NCI-H446 treated with DMSO at 0.1 percent for 48 hours (cell line): ENCODE measurements at regions not wholly inside any gene's neighbourhood (a gene's known extent, or its start where the extent isn't known, plus 50 kb on each side); places are given as distances from the start of the nearest gene placed in this dataset.

ENCODE experiments used
- DNase-seq: peaks from one replicate; lab custom pipeline; 2025; lab: John Stamatoyannopoulos, UW

DNA sequence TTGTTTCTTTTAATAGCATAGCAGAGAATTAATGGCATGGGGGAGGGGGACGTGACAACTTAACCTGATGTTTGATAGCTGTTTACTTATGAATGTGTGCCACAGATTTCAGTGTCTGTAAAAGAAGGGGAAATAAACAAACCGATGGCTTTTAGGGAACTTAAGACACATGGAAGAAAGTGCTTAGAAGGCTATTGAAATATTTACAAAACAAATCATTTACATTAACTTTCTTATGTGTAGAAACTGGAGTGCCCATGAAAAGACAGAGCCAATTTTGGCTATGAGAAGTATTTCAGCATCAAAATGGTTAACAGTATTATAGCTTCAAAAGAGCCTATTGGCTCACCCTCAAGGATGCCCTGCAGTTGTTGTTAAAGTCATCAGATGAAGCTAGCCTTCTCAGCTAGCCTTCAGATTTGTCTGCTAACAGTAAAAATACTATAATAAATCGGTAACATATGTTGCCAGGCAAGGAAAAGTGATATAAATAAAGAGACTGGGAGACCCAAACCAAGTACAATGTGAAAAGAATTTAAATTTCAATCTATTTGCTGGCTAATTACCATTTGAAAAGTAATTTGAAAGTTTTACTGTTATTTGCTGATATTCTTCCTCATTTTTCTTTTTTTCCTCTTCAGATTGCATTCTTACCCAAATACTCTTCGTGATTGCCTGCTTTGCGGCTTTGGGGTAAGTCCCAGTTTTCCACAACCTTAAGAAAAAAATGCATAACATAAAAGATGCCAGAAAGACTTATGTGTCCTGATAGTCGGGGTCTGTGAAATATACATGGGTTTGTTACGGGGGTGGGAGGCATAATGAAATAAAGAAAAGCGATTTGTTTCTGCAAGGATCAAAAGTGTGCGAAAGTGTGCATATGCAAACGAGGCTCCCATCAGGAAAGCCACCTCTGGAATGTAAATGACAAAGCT lies 256.4 kb downstream of the MEIS1 start:
- no peak for DNase-seq

GRCh38 chr2:66692521-66693054 lies 257.7 kb downstream of the MEIS1 start:
- DNase-seq = no peak

DNA sequence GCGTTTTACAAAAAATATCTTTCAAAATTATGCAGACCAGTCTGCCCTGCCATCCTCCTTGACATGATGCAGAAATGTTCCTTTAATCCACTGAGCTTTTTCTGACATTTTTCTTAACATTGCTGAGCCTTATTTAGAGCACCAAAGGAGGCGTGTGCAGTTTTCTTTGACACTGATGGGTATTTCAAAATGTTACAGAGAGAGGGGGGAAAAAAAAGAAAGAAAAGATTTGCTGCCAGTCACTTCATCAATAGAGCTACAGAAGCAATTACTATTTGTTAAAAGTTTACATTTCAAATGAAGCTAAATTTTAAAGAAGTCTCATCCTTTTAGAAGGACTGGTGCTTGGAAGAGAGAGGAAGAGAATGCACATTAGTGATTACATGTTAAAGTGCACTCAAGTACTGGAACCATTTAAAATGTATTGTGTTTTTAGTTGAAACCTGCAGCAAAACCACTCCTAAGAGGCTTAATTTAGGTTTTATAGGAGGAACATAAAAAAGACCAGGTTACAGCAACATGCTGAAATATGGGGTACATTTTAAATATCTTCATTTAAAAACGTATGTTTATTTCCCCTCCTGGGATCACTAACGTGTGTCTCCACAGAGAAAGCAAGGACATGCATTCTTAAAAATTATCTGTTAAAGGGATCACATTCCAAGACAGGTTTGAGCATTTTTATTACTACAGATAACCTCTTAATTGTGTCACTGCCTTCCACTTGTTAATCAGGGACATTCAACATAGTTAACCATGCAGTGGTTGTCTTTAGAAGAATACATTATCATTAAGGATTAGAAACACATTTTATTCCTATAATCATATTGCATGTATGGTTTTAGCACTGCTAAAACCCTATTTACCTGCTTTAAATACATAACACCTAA lies 258.4 kb downstream of the MEIS1 start:
- DNase-seq = no peak

DNA sequence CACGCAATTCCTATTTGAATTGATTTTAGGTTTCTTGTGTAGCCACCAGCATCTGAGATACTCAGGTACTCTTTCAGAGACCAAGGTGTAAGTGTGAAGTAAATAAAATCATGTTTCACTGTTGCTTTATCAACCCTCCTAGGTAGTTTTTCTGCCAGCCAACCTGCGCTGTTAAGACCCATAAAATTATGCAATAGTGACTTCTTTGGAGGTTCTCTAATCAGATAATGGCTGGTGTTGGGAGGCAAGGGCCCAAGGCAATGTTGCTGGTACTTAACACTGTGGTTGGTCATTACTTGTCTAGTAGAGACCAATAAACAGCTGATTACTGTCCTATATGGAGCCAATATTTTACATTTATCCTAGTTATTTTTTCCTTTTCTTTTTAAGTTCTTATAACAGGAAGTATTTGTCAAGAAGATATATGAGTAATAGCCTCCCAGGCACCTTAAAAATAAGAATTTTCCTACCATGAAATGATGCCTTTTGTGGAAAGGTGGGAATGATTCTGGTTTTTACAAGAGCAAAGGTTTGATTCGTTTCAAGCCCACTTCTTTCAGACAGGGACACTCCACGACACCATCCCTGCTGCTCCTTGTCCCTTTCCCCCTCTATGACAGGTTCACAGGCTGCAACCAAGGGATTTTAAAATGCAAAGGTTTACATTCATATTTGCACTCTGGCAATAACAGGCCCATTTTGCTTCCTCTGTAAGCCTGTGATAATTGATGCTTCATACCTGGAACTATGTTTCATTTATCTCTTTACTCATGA lies 259.3 kb downstream of the MEIS1 start:
- DNase-seq = no peak

DNA sequence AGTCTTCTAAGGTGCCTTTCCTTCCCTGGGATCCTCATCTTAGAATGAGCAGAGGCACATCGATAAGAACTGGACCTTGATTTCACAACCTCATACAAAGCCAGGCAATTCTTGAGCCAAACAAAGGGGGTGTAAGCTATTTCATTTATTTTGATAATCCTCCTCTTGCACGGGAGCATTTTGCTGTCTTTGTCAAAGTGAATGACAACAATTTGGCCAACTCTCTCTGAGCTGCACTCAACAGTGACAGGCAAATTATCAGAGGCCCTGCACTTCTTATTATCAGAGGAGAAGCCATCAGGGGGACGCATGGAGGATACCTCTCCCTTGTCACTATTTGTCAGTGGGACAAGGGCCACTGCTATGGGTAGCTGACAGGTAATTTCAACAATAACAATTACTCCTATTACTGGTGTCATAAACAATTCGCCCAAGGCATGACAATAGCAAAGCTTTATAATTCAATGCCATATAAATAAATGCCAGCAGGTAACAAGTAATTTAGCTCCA lies 260.4 kb downstream of the MEIS1 start:
- DNase-seq = no peak

- no peak for DNase-seq
These were observed 261.4 kb downstream of the MEIS1 start for GRCh38 chr2:66696374-66696773.

DNA sequence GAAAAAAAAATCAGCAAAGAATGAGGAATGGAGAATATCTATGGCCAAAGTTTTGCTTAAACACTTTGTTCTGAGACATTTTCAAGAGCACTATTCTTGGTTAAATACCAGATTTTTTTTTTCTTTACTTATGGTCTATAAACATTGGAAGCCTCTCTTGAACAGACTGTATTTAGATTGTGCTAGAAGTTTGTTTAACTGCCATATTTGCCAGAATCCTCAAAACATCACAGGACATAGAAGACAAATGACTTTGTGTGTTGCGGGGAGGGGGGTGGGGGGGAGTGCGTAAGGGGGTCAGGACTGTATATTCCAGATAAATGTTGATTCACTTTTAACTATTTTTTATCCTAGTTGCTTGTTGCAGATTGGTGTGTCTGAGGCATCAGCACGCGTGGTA lies 262.0 kb downstream of the MEIS1 start:
- no peak for DNase-seq

DNA sequence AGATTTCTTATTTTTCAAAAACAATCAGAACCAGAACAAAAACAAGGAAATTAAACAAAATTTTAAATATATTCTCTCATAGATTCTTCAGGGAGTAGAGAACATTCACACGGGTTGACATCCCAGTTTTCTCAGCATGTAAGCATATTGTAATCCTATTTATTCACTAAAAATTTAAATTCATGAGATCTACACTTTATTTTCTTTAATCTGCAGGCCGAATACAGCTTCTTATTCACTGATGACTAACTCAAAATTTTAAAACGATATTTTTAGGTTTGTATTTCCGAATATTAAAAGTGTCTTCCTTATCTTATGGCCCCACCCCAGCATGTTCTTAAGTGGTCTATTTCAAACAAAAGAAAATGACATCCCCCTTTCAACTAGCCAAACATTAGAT lies 262.4 kb downstream of the MEIS1 start:
- no peak for DNase-seq

DNA sequence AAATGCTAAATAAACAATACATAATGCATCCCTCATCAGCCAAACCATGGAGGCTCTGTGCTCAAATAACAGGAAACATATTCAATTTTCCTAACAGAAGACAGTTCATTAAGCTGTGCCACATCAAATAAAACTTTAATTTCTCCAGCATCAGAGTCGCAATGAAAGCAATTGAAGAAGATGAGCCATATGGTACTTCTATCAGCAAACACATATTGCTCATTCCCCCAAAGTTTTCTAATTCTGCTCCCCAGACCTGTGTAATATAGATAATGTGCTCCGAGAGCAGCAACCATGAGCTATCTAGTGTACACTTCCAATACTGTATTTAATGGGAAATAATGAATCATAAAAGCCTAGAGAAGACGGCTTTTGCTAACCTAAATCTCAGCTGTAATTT lies 263.2 kb downstream of the MEIS1 start:
- no peak for DNase-seq

GRCh38 chr2:66698576-66699239 lies 263.8 kb downstream of the MEIS1 start:
- no peak for DNase-seq

- no peak for DNase-seq
These were observed 264.5 kb downstream of the MEIS1 start for GRCh38 chr2:66699416-66699792.

- no peak for DNase-seq
These were observed 265.1 kb downstream of the MEIS1 start for GRCh38 chr2:66699793-66700676.

DNA sequence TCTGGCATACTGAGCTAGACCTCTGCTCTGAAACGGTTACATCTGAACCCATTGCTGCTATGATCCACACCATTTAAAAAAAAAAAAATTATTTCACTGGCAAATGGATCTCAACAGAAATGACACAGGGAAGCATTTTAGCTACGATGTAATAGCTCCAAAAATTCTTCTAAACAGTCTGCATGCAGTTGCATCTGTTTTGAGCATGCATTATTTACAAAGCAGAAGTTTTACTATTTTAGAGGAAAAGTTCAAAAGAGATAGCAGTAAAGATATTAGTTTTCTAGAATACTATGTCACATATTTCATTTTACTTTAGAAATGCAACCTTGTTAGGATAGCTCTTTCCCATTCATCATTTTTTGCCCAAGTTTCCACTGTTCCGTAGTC lies 265.7 kb downstream of the MEIS1 start:
- no peak for DNase-seq

DNA sequence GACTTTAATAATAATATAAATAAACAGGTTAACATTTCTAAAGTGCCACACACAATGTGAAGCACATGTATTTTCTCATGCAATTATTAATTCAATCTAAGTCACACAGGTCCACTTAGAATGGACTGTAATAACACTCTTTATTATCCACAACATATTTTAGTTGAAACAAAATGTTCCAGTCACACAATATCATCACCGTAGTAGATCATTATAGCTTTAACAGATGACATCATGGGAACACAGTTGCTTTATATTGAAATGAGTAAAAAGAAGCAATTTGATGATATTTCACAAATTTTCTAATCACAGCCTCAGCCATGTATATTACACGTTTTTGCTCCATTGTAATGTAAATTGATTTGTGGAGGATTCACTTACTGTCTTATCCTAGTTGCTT lies 266.3 kb downstream of the MEIS1 start:
- DNase-seq = no peak

GRCh38 chr2:66701656-66702055 lies 266.7 kb downstream of the MEIS1 start:
- DNase-seq = no peak

DNA sequence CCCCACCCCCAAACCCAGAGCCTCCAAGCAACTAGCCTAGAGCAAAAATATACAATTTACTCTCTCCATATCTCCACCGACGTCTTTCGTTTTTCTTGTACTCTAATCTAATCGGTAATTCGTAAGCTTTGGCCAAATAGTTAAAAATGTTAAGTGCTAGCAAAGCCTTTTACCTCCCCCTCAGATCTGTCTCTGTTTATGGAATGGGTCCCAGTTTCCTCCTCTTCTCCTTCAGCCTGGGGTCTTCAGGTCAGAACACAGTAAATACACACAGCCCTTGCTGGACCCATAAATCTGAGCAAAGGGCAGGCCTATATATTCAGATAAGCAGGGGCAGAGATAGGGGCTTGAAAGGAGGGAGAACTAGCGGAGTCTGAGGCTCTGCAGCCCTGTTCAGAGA lies 267.4 kb downstream of the MEIS1 start:
- DNase-seq = no peak

GRCh38 chr2:66704786-66705185 lies 269.9 kb downstream of the MEIS1 start:
- DNase-seq = no peak

GRCh38 chr2:66714610-66715009 lies 279.7 kb downstream of the MEIS1 start:
- no peak for DNase-seq

DNA sequence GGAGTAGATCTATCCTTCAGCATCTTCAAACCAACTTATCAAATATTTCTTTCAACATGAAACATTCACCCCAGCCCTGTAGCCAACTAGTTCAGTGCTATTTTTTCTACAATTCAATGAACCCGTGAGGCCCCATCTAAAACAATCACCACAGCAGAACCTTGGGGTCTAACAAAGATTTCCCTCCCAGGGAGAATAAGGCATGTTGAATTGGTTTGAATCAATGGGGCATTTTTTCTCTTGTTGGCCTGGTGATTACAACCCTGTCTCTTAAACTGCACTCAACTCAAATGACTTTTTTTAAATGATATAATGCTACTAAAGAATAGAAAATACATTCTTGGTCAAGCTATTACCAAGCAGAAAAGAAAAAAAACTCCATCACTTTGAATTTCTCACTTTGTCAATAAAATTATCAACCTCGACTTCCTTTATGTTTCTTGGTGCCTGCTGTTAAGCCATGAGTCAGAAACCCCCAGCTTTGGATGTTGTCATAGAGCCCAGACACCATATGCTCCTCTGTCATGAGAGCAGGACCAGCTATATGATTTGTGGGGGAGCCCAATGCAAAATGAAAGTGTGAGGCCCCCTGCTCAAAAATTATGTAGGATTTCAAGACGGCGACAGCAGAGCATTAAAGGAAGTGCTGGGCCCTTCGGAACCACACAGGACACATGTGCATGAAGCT lies 282.4 kb downstream of the MEIS1 start:
- DNase-seq = peak; percentile 68

DNA sequence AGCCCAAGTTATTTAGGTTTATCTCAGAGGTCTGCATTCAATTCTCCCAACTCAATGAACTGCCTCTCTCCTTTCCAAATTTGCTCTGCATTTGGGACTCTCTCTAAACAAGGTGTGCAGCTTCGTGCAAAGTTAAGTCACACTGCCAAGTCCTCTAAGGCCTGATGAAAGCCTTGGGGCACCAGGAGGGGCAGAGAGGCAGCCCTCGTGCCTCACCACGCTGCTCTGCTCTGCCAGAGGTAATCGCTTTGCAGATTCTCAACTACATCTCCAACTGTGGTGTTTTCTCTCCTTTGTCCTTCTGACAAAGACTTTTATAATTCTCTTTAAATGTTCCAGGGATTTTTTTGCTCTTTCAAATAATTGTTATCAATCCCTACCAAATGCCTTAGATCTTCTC lies 283.0 kb downstream of the MEIS1 start:
- DNase-seq = no peak
